HepG2 (cell line): ENCODE measurements at regions not wholly inside any gene's neighbourhood (a gene's known extent, or its start where the extent isn't known, plus 50 kb on each side); places are given as distances from the start of the nearest gene placed in this dataset.

ENCODE experiments used
- ATF2 ChIP-seq: sonication (generic); formaldehyde crosslinking; IDR thresholded peaks from 2 replicates; pipeline ENCODE4 v1.4.0; 2020; ENCODE audit warnings: missing genetic modification reagents
- ATF7 ChIP-seq, 2 experiments: fragments of 450-650 bp in 1 of 2; sonication (generic) in 1 of 2; formaldehyde crosslinking in 1 of 2; IDR thresholded peaks; 2 replicates each; pipeline versions ENCODE4 v1.4.0 to v1.6.1; 2016 to 2020; ENCODE audit warnings: antibody characterized with exemption in 1 of 2, mild to moderate bottlenecking in 1 of 2, missing genetic modification reagents in 1 of 2
- BCL6 ChIP-seq: IDR thresholded peaks from 2 replicates; pipeline ENCODE4 v1.6.1; 2016; ENCODE audit warnings: missing genetic modification reagents, missing compliant biosample characterization
- CENPX ChIP-seq: sonication (generic); formaldehyde crosslinking; IDR thresholded peaks from 2 replicates; pipeline ENCODE4 v1.9.0; 2021; ENCODE audit warnings: mild to moderate bottlenecking, missing genetic modification reagents, moderate library complexity
- HOXA3 ChIP-seq: sonication (generic); formaldehyde crosslinking; IDR thresholded peaks from 2 replicates; pipeline ENCODE4 v1.5.0; 2020; ENCODE audit warnings: missing genetic modification reagents
- MXD4 ChIP-seq: IDR thresholded peaks from 2 replicates; pipeline ENCODE4 v1.6.1; 2016; ENCODE audit warnings: mild to moderate bottlenecking, missing biosample characterization, missing genetic modification reagents
- NBN ChIP-seq: fragments of 450-650 bp; conservative IDR thresholded peaks from 2 replicates; pipeline ENCODE4 v1.6.1; 2017
- NCOA2 ChIP-seq: sonication (generic); formaldehyde crosslinking; IDR thresholded peaks from 2 replicates; pipeline ENCODE4 v1.8.0; 2022; ENCODE audit warnings: inconsistent platforms
- PHF8 ChIP-seq: sonication (generic); formaldehyde crosslinking; IDR thresholded peaks from 2 replicates; pipeline ENCODE4 v1.5.0; 2020; ENCODE audit warnings: missing genetic modification reagents
- PRPF4 ChIP-seq: fragments of 200-400 bp; formaldehyde crosslinking; IDR thresholded peaks from 2 replicates; pipeline ENCODE4 v1.6.1; 2016; ENCODE audit warnings: low read length, low read depth; ENCODE audit not compliant: poor library complexity, severe bottlenecking
- RBAK ChIP-seq: sonication (generic); formaldehyde crosslinking; IDR thresholded peaks from 2 replicates; pipeline ENCODE4 v1.5.1; 2020; ENCODE audit warnings: mild to moderate bottlenecking, missing genetic modification reagents
- RNF2 ChIP-seq: fragments of 450-650 bp; conservative IDR thresholded peaks from 2 replicates; pipeline ENCODE4 v1.6.1; 2016; ENCODE audit warnings: low read depth
- SKIL ChIP-seq: sonication (generic); formaldehyde crosslinking; IDR thresholded peaks from 2 replicates; pipeline ENCODE4 v1.8.0; 2022; ENCODE audit warnings: missing genetic modification reagents, mild to moderate bottlenecking, moderate library complexity, borderline replicate concordance
- XBP1 ChIP-seq: sonication (generic); formaldehyde crosslinking; IDR thresholded peaks from 2 replicates; pipeline ENCODE4 v1.5.0; 2020; ENCODE audit warnings: missing genetic modification reagents
- ZFP36 ChIP-seq: fragments of 150-350 bp; IDR thresholded peaks from 2 replicates; pipeline ENCODE4 v1.6.1; 2018; ENCODE audit warnings: borderline replicate concordance, low read length, low read depth; ENCODE audit not compliant: partially characterized antibody
- ZMYM2 ChIP-seq: sonication (generic); formaldehyde crosslinking; IDR thresholded peaks from 2 replicates; pipeline ENCODE4 v1.8.0; 2022; ENCODE audit warnings: mild to moderate bottlenecking, missing genetic modification reagents
- ZNF12 ChIP-seq: sonication (generic); formaldehyde crosslinking; IDR thresholded peaks from 2 replicates; pipeline ENCODE4 v1.5.0; 2020; ENCODE audit warnings: missing genetic modification reagents
- ZNF280D ChIP-seq: sonication (generic); formaldehyde crosslinking; IDR thresholded peaks from 2 replicates; pipeline ENCODE4 v1.5.1; 2020; ENCODE audit warnings: mild to moderate bottlenecking, missing genetic modification reagents
- ZNF296 ChIP-seq: sonication (generic); formaldehyde crosslinking; conservative IDR thresholded peaks from 2 replicates; pipeline ENCODE4 v1.5.0; 2020; ENCODE audit warnings: mild to moderate bottlenecking, missing genetic modification reagents
- ZNF512 ChIP-seq: sonication (generic); formaldehyde crosslinking; IDR thresholded peaks from 2 replicates; pipeline ENCODE4 v1.4.0; 2020; ENCODE audit warnings: mild to moderate bottlenecking, missing genetic modification reagents
- ZNF652 ChIP-seq: IDR thresholded peaks from 2 replicates; pipeline ENCODE4 v1.6.1; 2016; ENCODE audit warnings: low read depth, borderline replicate concordance

GRCh38 chr6:149176971-149177667 lies 140.4 kb upstream of the TAB2 start (continued):
- no peak for TF ChIP-seq ZNF280D (CRISPR knock-in tag)
- no peak for TF ChIP-seq XBP1 (CRISPR knock-in tag)
- peak; percentile 35 for TF ChIP-seq ZFP36
- TF ChIP-seq ZNF512 (CRISPR knock-in tag): no peak
- TF ChIP-seq RNF2: no peak; the same call in 1 of the 2 replicates
- no peak for TF ChIP-seq ZMYM2 (CRISPR knock-in tag)
- TF ChIP-seq CENPX: no peak
- peak; percentile 52; the same call in 1 of the 2 replicates for TF ChIP-seq ATF2 (CRISPR knock-in tag)
- peak; percentile 87 for TF ChIP-seq BCL6 (CRISPR knock-in tag)
- 0 out of 2 replicates have a peak, but pooled peaks have one; percentile 21 for TF ChIP-seq MXD4
- TF ChIP-seq PHF8: no peak
- no peak for TF ChIP-seq ZNF296 (CRISPR knock-in tag)
- no peak for TF ChIP-seq ATF7 (IDR thresholded peaks at IDR 0.05)
- TF ChIP-seq ATF7 (CRISPR knock-in tag; IDR thresholded peaks at IDR 0.05): no peak; the same call in 1 of the 2 replicates
- peak; percentile 77; the same call in 1 of the 2 replicates for TF ChIP-seq RBAK (CRISPR knock-in tag)
- no peak for TF ChIP-seq PRPF4
- TF ChIP-seq SKIL (CRISPR knock-in tag): peak; percentile 60; the same call in 1 of the 2 replicates
- TF ChIP-seq NCOA2 (CRISPR knock-in tag): peak; percentile 69
- no peak for TF ChIP-seq ZNF12 (CRISPR knock-in tag)
- no peak for TF ChIP-seq NBN
- peak; percentile 68; the same call in 1 of the 2 replicates for TF ChIP-seq ZNF652 (CRISPR knock-in tag)
- TF ChIP-seq HOXA3 (CRISPR knock-in tag): peak; percentile 45; the same call in 1 of the 2 replicates
